AG09319 (cell line): ENCODE measurements at regions not wholly inside any gene's neighbourhood (a gene's known extent, or its start where the extent isn't known, plus 50 kb on each side); places are given as distances from the start of the nearest gene placed in this dataset.
"Not testable (repeated sequence)": the region's sequence is repeated elsewhere in the genome, so short reads cannot be mapped to it uniquely, and the experiment has no call there.

Experiments used
- DNase-seq: peaks from one replicate; pipeline ENCODE4 v3.0.0-alpha.2; 2010; ENCODE audit warnings: low read depth; ENCODE audit errors: extremely low read depth
- TF ChIP-seq, protein P1 (sequence below): IDR thresholded peaks from 2 replicates; pipeline ENCODE4 v1.5.1; 2011; ENCODE audit warnings: low read depth, mild to moderate bottlenecking, inconsistent platforms, low read length, moderate library complexity

- DNase-seq = not testable (repeated sequence)
Measured at GRCh38 chr15:44847555-44847954, 108.9 kb upstream of the TERB2 start.

DNA sequence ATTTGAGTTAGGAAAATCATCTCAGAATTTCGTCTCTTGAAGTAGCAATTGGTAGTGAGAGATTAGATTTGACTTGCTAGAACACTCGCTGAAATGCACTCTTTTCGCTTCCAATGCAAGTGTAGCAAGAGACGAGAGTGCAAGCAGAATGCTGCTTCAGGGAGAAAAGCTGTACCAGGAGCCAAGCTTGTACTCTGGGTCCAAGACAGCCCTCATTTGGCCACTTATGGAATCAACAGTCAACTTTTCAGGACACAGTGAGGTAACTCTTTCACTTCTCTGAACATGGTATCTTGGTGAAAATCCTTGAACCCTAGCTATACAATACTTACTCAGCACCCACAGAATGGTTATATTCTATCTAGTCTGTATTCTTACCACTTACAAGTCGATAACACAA is 107.6 kb upstream of the TERB2 start:
- not testable (repeated sequence) for DNase-seq

DNA sequence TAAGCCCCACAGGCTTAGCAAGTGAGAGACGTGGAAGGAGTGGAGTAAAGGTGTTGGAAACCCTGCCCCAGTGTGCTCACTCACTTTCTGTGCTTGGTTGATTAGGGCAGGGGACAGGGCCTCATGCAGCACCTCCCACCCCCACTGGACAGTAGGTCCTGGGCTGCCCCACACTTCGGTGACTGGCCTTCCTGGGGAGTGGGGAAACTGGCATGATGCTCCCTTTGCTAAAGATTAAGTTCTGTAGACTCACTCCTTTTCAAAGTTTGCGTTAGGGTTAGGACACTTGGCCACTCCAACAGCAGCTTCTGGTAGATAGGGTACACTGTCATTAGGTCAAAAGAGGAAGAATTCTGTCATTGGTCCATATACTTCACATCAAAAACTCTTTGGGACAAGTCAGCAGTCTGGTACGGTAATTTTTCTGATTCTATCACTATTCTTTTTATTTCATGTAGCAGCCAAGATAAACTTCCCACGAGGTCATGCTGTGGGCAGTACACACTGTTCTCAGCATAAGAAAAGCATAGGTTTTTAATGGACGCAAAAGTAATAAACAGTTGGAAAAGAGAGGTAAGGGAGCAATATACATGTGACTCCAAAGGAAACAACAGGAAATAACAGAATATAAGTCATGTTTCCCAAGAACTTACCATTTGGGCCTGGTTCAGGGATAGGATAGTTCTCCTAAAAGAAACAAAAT is 106.6 kb upstream of the TERB2 start:
- not testable (repeated sequence) for DNase-seq

DNA sequence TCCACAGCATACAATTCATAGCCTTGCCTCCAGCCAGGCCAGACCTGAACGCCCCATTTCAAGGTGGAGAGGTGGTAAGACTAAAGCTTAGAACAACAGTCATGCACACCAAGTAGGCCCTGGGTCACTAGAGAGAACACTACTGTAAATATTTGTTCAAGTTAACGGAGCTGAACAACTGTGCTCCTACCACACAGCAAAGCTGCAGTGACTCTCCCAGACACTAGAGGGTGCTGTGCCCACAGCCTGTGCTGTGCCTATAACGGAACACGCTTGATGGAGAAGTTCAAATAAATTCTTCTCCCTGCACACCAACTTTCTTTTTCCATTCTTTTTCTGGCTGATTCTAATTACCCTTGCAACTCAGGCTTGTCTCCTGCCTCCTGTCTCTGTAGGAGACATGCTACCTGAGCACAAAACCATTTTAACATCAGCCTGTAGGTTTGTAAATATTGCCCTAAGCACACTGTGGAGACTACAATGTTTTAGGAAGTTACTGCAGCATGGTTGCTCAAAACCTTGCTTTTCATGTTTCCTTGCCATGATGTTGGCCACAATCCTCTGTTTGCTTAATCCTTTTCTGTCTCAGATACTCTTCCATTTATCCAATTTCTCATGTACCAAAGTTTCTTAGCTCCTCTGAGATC is 103.1 kb upstream of the TERB2 start:
- TF ChIP-seq, protein P1, sequence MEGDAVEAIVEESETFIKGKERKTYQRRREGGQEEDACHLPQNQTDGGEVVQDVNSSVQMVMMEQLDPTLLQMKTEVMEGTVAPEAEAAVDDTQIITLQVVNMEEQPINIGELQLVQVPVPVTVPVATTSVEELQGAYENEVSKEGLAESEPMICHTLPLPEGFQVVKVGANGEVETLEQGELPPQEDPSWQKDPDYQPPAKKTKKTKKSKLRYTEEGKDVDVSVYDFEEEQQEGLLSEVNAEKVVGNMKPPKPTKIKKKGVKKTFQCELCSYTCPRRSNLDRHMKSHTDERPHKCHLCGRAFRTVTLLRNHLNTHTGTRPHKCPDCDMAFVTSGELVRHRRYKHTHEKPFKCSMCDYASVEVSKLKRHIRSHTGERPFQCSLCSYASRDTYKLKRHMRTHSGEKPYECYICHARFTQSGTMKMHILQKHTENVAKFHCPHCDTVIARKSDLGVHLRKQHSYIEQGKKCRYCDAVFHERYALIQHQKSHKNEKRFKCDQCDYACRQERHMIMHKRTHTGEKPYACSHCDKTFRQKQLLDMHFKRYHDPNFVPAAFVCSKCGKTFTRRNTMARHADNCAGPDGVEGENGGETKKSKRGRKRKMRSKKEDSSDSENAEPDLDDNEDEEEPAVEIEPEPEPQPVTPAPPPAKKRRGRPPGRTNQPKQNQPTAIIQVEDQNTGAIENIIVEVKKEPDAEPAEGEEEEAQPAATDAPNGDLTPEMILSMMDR = peak; percentile 91
- not testable (repeated sequence) for DNase-seq

DNA sequence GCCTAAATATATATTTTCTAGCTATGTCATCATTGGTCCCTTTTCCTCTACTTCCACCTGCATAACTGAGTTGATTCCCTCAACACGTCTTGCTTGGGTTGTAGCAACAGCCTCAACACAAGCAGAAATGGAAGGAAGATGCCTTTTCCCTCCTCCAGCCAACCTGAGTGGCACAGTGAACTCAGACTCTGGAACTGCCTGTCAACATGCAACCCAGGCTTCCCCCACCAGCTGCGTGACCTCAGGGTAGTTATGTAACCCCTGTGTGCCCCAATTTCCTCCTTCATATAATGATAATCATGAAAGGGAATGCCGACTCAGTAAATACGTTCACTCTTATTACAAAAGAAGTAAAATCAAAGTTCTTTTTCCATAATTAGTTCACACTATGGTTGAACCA is 101.8 kb upstream of the TERB2 start:
- not testable (repeated sequence) for DNase-seq

GRCh38 chr15:44856284-44856683 is 100.2 kb upstream of the TERB2 start:
- DNase-seq = not testable (repeated sequence)

DNA sequence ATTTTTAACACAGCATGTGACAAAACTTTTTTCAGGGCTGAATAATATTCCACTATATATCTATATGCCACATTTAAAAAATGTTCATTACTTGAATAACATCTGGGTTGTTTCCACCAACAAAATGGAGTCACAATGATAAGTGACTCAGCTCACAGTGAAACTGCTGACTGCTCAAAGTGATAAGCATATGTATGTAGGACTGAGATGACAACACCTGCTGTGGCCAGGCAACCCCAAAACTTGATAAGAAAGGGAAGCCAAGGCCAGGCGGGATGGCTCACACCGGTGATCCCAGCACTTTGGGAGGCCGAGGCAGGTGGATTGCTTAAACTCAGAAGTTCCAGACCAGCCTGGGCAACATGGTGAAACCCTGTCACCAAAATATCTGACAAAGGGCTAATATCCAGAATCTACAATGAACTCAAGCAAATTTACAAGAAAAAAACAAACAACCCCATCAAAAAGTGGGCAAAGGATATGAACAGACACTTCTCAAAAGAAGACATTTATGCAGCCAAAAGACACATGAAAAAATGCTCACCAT is 99.2 kb upstream of the TERB2 start:
- DNase-seq = not testable (repeated sequence)

DNA sequence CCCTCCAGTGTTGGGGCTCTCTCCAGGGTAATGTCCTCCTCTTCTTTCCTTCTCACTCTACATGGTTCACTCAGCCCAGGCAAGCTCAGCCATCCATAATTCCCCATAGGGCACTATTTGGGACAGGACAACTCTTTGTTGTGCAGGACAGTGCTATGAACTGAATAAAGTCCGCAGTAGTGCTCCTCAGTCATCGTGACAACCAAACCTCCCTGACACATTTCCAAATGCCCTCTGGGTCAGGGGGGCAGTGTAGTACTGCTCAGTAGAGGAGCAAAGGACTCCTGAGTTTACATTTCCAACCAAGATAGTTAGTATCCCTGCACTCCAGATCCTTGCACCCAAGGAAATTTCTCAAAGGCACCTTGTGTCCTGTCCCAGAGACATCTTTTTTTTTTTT is 97.4 kb upstream of the TERB2 start:
- DNase-seq = not testable (repeated sequence)

- DNase-seq = not testable (repeated sequence)
Measured at GRCh38 chr15:44860168-44860567, 96.3 kb upstream of the TERB2 start.

DNA sequence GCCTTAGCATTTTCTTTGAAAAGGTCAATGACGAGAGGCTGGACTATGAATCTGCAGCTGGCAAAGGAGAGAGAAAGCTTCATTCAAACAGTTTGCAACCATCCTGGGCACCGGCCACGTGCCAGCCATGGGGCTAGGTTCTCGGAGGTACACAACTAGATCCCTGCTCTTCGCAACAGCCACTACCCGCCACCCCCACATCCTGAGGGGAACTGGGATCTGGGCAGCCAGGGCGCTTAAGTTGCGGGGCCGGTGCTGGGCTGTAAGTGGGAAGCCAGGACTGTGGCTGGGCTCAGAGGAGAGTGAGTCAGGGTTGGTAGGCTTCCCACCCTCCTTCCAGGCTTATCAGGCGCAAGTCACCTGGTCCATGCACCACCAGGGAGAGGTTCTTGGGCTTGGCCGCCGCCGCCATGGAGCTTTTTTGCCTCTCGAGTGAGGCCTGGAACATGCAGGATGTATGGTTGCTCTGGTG is 95.0 kb upstream of the TERB2 start:
- DNase-seq = no peak
- TF ChIP-seq, protein P1 = no peak

DNA sequence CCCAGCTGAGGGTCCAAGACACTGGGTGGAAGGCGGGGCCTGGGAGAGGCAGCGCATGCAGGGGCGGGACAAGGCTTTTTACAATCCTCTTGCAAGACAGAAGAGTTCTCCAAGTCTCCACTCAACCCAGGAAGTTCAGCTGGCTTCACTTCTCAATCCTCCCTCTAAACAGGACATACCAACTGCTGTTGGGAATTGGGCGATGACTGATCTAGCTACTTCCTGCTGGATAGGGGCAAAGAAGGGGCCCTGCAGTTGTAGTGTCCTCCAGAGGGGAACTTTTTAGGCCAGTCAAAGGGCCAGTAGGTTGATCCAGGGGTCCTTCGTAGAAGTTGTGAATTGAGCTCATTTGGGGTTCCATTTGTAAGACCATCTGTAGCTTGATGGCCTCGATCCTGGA is 94.6 kb upstream of the TERB2 start:
- TF ChIP-seq, protein P1 = no peak
- no peak for DNase-seq

DNA sequence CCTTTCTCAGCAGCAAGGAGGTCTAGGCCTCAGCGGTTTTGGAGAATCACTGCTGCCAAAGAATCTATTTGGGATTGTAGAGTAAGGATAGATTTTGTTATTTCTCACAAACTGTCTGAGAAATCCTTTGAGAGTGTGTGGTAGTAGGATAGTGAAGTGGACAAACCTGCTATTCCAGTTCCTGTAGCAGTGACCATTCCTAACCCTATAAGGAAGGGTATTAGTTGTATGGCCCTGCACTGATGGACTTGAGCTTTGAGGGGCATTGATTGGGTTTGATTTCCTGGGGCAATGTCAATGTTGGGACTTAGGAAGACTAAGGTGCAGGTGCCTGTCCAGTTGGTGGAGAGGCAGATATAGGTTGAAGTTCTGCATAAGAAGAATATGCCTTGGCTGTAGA is 93.6 kb upstream of the TERB2 start:
- not testable (repeated sequence) for DNase-seq

DNA sequence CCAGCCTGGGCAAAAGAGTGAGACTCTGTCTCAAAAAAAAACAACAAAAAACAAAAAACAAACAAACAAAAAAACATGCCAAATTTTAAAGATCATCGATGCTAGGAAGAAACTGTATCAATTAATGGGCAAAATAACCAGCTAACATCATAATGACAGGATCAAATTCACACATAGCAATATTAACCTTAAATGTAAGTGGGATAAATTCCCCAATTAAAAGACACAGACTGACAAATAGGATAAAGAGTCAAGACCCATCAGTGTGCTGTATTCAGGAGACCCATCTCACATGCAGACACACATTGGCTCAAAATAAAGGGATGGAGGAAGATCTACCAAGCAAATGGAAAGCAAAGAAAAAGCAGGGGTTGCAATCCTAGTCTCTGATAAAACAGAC is 88.4 kb upstream of the TERB2 start:
- not testable (repeated sequence) for DNase-seq

DNA sequence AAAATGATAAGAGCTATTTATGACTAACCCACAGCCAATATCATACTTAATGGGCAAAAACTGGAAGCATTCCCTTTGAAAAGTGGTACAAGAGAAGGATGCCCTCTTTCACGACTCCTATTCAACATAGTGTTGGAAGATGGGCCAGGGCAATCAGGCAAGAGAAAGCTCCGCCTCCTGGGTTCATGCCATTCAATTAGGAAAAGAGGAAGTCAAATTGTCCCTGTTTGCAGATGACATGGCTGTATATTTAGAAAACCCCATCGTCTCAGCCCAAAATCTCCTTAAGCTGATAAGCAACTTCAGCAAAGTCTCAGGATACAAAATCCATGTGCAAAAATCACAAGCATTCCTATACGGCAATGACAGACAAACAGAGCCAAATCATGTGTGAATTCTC is 86.4 kb upstream of the TERB2 start:
- not testable (repeated sequence) for DNase-seq
